SKM-1 (cell line): ENCODE measurements at regions not wholly inside any gene's neighbourhood (a gene's known extent, or its start where the extent isn't known, plus 50 kb on each side); places are given as distances from the start of the nearest gene placed in this dataset.

Experiments
- DNase-seq: peaks from one replicate; lab custom pipeline; 2025; ENCODE audit not compliant: unreplicated experiment; lab: John Stamatoyannopoulos, UW

DNA sequence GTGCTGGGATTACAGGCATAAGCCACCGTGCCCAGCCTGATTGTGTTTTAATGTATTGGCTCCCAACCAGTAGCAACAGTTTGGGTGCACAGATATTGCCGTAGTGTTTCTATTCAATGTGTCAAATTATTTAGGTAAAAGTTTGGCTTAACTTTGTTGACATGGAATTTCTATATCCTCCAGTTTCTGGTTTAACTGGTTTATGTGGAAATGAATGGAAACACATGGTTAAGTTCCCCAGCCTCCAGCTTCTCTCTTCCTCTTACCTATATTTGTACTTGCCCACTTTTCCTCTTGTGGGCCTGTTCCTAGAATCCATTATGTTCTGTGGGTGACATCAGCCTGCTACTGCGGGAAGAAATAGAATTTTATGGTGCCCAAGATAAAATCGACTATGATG is 53.9 kb upstream of the ESR1 start:
- DNase-seq, result no peak

DNA sequence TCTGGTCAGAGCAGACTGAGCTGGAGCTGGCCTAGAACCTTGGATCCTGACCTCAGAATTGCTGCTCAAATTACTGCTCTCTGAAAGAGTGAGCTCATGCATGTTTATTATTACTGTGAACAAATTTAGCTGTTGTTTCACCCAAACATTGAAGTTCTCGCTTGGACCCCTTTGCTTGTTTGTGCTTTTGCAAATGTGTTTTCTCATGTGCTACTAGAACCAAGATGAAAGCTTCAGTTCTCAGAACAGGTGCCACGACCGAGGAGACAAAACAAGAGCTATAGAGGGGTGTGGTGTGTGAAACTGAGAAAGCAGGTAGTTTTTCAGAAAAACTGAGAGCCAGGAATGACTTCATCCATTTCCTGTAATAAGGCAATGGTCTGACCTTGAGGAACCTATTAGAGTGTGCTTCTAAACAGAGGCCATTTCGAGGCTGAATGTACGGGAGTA is 50.0 kb upstream of the ESR1 start:
- no peak for DNase-seq
